ENCODE measurements at regions not wholly inside any gene's neighbourhood (a gene's known extent, or its start where the extent isn't known, plus 50 kb on each side); places are given as distances from the start of the nearest gene placed in this dataset.
"Not testable (repeated sequence)": the region's sequence is repeated elsewhere in the genome, so short reads cannot be mapped to it uniquely, and the experiment has no call there.

DNA sequence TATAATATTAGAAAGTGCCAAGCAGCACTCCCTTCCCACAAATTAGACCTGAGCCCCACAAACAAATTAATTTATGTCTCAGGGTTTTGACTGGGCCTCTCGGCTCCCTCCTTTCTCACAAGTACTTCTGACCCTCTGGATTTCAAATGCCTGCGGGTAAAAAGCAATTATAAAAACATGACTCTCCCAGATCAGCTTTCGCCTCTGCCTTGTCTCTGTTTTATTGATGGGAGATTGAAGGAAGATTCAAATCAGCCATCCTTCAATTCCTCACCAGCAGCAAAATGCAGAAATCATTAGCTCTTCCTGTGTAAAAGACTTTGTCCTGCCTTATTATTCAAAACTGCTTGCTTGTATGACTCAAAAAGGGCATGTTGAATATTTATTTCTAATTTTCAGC lies 453.7 kb upstream of the MKI67 start:
- H3K36me3 ChIP-seq (ENCODE audit: control insufficient read depth, insufficient read depth, low read length) = no peaks in the 10 kb centered on the region
- no peaks in the 10 kb centered on the region for H3K27me3 ChIP-seq (ENCODE audit: control insufficient read depth, insufficient read depth, low read length)
- DNase-seq (ENCODE audit: low read depth) = no peak
- no peak overlapping the region for H3K4me3 ChIP-seq (ENCODE audit: low read depth, low read length)
- TF ChIP-seq, protein P1, sequence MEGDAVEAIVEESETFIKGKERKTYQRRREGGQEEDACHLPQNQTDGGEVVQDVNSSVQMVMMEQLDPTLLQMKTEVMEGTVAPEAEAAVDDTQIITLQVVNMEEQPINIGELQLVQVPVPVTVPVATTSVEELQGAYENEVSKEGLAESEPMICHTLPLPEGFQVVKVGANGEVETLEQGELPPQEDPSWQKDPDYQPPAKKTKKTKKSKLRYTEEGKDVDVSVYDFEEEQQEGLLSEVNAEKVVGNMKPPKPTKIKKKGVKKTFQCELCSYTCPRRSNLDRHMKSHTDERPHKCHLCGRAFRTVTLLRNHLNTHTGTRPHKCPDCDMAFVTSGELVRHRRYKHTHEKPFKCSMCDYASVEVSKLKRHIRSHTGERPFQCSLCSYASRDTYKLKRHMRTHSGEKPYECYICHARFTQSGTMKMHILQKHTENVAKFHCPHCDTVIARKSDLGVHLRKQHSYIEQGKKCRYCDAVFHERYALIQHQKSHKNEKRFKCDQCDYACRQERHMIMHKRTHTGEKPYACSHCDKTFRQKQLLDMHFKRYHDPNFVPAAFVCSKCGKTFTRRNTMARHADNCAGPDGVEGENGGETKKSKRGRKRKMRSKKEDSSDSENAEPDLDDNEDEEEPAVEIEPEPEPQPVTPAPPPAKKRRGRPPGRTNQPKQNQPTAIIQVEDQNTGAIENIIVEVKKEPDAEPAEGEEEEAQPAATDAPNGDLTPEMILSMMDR (IDR thresholded peaks at IDR 0.05; ENCODE audit: insufficient read depth, low read length, poor library complexity, severe bottlenecking) = no peak

DNA sequence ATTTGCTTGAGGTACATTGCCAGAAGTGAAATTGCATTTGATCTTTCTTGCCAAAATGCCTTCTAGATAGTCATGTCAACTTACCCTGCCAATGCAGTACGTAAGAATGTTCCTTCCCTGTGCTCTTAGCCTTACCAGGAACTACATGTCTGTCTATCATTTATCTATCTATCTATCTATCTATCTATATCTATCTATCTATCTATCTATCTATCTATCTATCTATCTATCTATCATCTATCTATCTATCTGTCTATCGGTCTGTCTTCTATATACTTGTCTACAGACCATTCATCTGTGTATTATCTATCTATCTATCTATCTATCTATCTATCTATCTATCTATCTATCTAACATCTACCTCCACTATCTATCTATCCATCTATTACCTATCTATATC lies 456.9 kb upstream of the MKI67 start:
- not testable (repeated sequence) for H3K27me3 ChIP-seq (ENCODE audit: control insufficient read depth, insufficient read depth, low read length); DNase-seq (ENCODE audit: low read depth); H3K4me3 ChIP-seq (ENCODE audit: low read depth, low read length); H3K36me3 ChIP-seq (ENCODE audit: control insufficient read depth, insufficient read depth, low read length)

DNA sequence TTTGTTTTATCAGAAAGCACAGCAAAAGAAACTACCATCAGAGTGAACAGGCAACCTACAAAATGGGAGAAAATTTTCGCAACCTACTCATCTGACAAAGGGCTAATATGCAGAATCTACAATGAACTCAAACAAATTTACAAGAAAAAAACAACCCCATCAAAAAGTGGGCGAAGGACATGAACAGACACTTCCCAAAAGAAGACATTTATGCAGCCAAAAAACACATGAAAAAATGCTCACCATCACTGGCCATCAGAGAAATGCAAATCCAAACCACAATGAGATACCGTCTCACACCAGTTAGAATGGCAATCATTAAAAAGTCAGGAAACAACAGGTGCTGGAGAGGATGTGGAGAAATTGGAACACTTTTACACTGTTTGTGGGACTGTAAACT lies 460.4 kb upstream of the MKI67 start:
- not testable (repeated sequence) for H3K27me3 ChIP-seq (ENCODE audit: control insufficient read depth, insufficient read depth, low read length); H3K36me3 ChIP-seq (ENCODE audit: control insufficient read depth, insufficient read depth, low read length); H3K4me3 ChIP-seq (ENCODE audit: low read depth, low read length); DNase-seq (ENCODE audit: low read depth)

DNA sequence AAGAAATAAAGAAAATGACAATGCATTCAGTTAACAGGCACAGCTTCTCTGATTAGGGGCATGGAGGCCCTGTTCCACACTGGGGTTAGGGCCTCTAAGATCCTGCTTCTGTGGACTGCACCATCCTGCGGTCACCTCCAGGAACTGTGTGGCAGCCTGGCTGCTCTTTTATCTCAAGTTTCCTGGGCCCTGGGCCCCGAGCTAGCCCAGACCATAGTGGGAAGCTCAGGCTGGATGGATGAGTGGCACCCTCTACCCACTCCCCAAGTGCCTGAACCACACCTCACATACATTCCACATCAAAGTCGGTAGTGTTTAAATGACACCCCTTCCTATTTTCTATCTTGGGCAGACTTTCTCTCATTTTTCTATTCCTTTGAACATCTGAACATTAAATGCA lies 461.5 kb upstream of the MKI67 start:
- DNase-seq (ENCODE audit: low read depth) = no peak
- TF ChIP-seq, protein P1 (IDR thresholded peaks at IDR 0.05; ENCODE audit: insufficient read depth, low read length, poor library complexity, severe bottlenecking) = no peak
- no peaks in the 10 kb centered on the region for H3K27me3 ChIP-seq (ENCODE audit: control insufficient read depth, insufficient read depth, low read length)
- H3K4me3 ChIP-seq (ENCODE audit: low read depth, low read length) = no peak overlapping the region
- no peaks in the 10 kb centered on the region for H3K36me3 ChIP-seq (ENCODE audit: control insufficient read depth, insufficient read depth, low read length)

DNA sequence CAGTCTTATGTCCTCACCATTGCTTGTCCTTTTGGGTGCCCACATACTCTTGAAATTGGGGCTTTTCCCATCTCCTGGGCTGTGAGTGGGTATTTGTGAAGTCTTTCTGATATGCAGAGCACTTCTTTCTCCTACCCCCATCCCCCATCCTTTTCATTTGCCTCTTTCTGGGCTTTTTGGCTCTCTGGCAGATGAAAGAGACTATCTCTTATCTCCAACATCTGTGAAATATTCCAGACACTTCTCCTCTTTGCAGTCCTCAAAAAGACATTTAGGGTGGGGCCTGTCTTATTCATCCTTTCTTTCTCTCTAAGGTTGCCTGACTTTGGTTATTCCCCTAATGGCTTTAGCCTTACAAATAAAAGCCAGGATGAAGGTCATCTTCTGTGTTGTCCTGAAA lies 462.2 kb upstream of the MKI67 start:
- DNase-seq (ENCODE audit: low read depth) = no peak
- TF ChIP-seq, protein P1 (IDR thresholded peaks at IDR 0.05; ENCODE audit: insufficient read depth, low read length, poor library complexity, severe bottlenecking) = no peak
- Histone ChIP-seq H3K27me3 (ENCODE audit: control insufficient read depth, insufficient read depth, low read length) (no peaks in the 10 kb centered on the region), H3K36me3 (ENCODE audit: control insufficient read depth, insufficient read depth, low read length) (no peaks in the 10 kb centered on the region), H3K4me3 (ENCODE audit: low read depth, low read length) (no peak overlapping the region)

DNA sequence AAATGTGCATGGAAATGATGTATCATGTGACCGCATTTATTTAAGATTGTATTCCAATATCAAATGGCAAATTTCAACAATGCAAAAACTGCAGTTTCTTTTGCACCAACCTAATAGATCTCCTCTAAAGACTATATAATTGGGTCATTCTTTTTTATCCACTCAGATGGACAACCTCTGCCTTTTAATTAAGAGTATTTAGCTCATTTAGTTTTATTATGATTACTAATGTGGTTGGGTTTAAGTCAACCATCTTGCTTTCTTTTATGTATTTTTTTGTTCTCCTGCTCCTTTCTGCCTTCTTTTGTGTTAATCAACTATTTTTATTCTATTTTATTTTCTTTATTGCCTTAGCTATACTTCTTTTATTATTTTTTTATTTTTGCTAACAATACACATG lies 468.5 kb upstream of the MKI67 start:
- H3K36me3 ChIP-seq (ENCODE audit: control insufficient read depth, insufficient read depth, low read length) = no peaks in the 10 kb centered on the region
- H3K27me3 ChIP-seq (ENCODE audit: control insufficient read depth, insufficient read depth, low read length) = no peaks in the 10 kb centered on the region
- DNase-seq (ENCODE audit: low read depth) = no peak
- TF ChIP-seq, protein P1 (IDR thresholded peaks at IDR 0.05; ENCODE audit: insufficient read depth, low read length, poor library complexity, severe bottlenecking) = no peak
- H3K4me3 ChIP-seq (ENCODE audit: low read depth, low read length) = no peak overlapping the region

DNA sequence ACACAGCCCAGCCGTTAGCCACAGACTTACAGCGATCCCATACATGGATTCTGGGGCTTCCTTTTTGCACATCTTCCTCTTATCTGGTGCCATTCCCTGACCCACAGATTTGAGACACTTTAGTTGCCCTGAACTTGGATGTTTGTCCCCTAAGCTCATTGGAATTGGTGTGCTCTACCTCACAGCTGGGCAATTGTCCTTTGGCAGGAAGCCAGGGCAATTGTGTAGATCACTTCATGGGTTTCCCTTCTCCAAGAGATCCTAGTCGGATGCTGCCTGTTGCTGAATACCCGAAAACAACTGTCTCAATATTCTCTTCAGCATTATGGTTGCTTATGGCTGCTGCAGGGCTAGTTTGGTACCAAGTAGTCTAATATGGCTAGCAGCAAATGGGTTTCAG lies 470.7 kb upstream of the MKI67 start:
- Histone ChIP-seq H3K4me3 (ENCODE audit: low read depth, low read length) (no peak overlapping the region), H3K36me3 (ENCODE audit: control insufficient read depth, insufficient read depth, low read length) (no peaks in the 10 kb centered on the region), H3K27me3 (ENCODE audit: control insufficient read depth, insufficient read depth, low read length) (no peaks in the 10 kb centered on the region)
- TF ChIP-seq, protein P1 (IDR thresholded peaks at IDR 0.05; ENCODE audit: insufficient read depth, low read length, poor library complexity, severe bottlenecking) = no peak
- DNase-seq (ENCODE audit: low read depth) = no peak

Measured in kidney epithelial cell (primary cell).